H1 (cell line): ENCODE measurements at regions not wholly inside any gene's neighbourhood (a gene's known extent, or its start where the extent isn't known, plus 50 kb on each side); places are given as distances from the start of the nearest gene placed in this dataset.

Source experiments
- CTCF ChIA-PET: fragments of 300-600 bp; sonication (Branson Sonifier 250); formaldehyde crosslinking; loops from one replicate; lab custom pipeline; 2021; ENCODE audit not compliant: partially characterized antibody; lab: Charles Lee
- POLR2A ChIA-PET: fragments of 300-600 bp; sonication (Branson Sonifier 250); formaldehyde crosslinking; loops from one replicate; lab custom pipeline; 2021; ENCODE audit warnings: inconsistent platforms; ENCODE audit not compliant: partially characterized antibody; lab: Charles Lee
- DNase-seq, 2 experiments: peaks; one replicate each; pipeline versions ENCODE4 v3.0.0 to v3.0.0-alpha.2; 2010 to 2022; ENCODE audit warnings: low spot score in 2 of 2, low read depth in 1 of 2, mixed read lengths in 1 of 2
- FAIRE-seq: peaks from 2 replicates; lab custom pipeline; 2011; peaks lifted over from hg19 to GRCh38; lab: Jason Lieb, UNC
- H2AFZ ChIP-seq: 2 replicates; pipeline ENCODE4 v1.8.1; 2012; ENCODE audit warnings: low read length, inconsistent platforms
- H2AK5ac ChIP-seq: 2 replicates; pipeline ENCODE4 v1.6.1; 2013; ENCODE audit warnings: low read depth, low read length
- H2BK120ac ChIP-seq: replicated peaks from 2 replicates; pipeline ENCODE3; 2013; ENCODE audit warnings: low read depth, low read length, inconsistent platforms
- H2BK12ac ChIP-seq: 2 replicates; pipeline ENCODE4 v1.6.1; 2013; ENCODE audit warnings: low read depth, low read length
- H2BK15ac ChIP-seq: 2 replicates; pipeline ENCODE4 v1.6.1; 2013; ENCODE audit warnings: low read length
- H2BK20ac ChIP-seq: 2 replicates; pipeline ENCODE4 v1.6.1; 2013; ENCODE audit warnings: low read length
- H2BK5ac ChIP-seq: 2 replicates; pipeline ENCODE4 v1.6.1; 2013; ENCODE audit warnings: low read depth, low read length
- H3K14ac ChIP-seq: 2 replicates; pipeline ENCODE4 v1.6.1; 2013; ENCODE audit warnings: inconsistent platforms; ENCODE audit not compliant: insufficient read length
- H3K18ac ChIP-seq: 2 replicates; pipeline ENCODE4 v1.6.1; 2013; ENCODE audit warnings: low read length; ENCODE audit errors: extremely low read depth
- H3K23ac ChIP-seq: 2 replicates; pipeline ENCODE4 v1.6.1; 2013; ENCODE audit warnings: inconsistent platforms; ENCODE audit not compliant: insufficient read length
- H3K23me2 ChIP-seq: 2 replicates; pipeline ENCODE4 v1.6.1; 2013; ENCODE audit warnings: low read depth, low read length
- H3K27ac ChIP-seq: 2 replicates; pipeline ENCODE4 v1.6.1; 2011; ENCODE audit warnings: low read depth, low read length, inconsistent platforms
- H3K27me3 ChIP-seq, 4 experiments: replicated peaks in 1 of 4; 1 replicate in 1 of 4; 2 replicates in 3 of 4; pipeline versions ENCODE4 v1.6.1 to v1.8.1; 2011 to 2013; ENCODE audit warnings: low read length in 3 of 4, mild to moderate bottlenecking in 3 of 4, inconsistent platforms in 2 of 4, mixed read lengths in 2 of 4, moderate library complexity in 1 of 4; ENCODE audit not compliant: control insufficient read depth in 3 of 4, insufficient read depth in 3 of 4; ENCODE audit errors: extremely low read depth in 1 of 4
- H3K36me3 ChIP-seq, 4 experiments: 2 replicates each; pipeline versions ENCODE4 v1.6.1 to v1.8.1; 2011 to 2013; ENCODE audit warnings: mild to moderate bottlenecking in 4 of 4, low read length in 3 of 4, moderate library complexity in 2 of 4, control low read depth in 1 of 4, inconsistent platforms in 1 of 4; ENCODE audit not compliant: insufficient read depth in 4 of 4, control insufficient read depth in 2 of 4
- H3K4ac ChIP-seq: replicated peaks from 2 replicates; pipeline ENCODE3; 2013; ENCODE audit warnings: low read length, low read depth, mixed read lengths, inconsistent platforms; ENCODE audit not compliant: insufficient read length
- H3K4me1 ChIP-seq, 4 experiments: replicated peaks in 1 of 4; 1 replicate in 1 of 4; 2 replicates in 3 of 4; pipeline versions ENCODE4 v1.6.1 to v1.8.1; 2011 to 2013; ENCODE audit warnings: low read length in 3 of 4, inconsistent platforms in 2 of 4, mixed read lengths in 1 of 4; ENCODE audit not compliant: insufficient read depth in 4 of 4, control insufficient read depth in 3 of 4
- H3K4me2 ChIP-seq, 2 experiments: 2 replicates each; pipeline versions ENCODE4 v1.6.1 to v1.8.1; 2011 to 2013; ENCODE audit warnings: low read depth in 2 of 2, low read length in 2 of 2, control low read depth in 1 of 2, inconsistent platforms in 1 of 2, mild to moderate bottlenecking in 1 of 2; ENCODE audit not compliant: insufficient read depth in 1 of 2
- H3K4me3 ChIP-seq, 4 experiments: fragments of 200-600, 300-600 bp in 1 of 4; sonication (generic), shearing (Covaris generic), sonication (Bioruptor Twin) in 1 of 4; 2 replicates each; pipeline versions ENCODE4 v1.5.1 to v1.8.1; 2011 to 2016; ENCODE audit warnings: low read length in 4 of 4, low read depth in 3 of 4, control low read depth in 2 of 4, inconsistent platforms in 2 of 4, mild to moderate bottlenecking in 2 of 4, mixed read lengths in 1 of 4, moderate library complexity in 1 of 4; ENCODE audit not compliant: insufficient read depth in 2 of 4; ENCODE audit errors: extremely low read depth in 1 of 4
- H3K56ac ChIP-seq: replicated peaks from 2 replicates; pipeline ENCODE3; 2013; ENCODE audit warnings: low read depth, mild to moderate bottlenecking, mixed read lengths, low read length, inconsistent platforms; ENCODE audit not compliant: insufficient read length
- H3K79me1 ChIP-seq: 2 replicates; pipeline ENCODE4 v1.6.1; 2013; ENCODE audit warnings: low read depth, low read length, control low read depth
- H3K79me2 ChIP-seq, 2 experiments: 2 replicates each; pipeline versions ENCODE4 v1.6.1 to v1.8.1; 2012 to 2013; ENCODE audit warnings: low read length in 2 of 2, mild to moderate bottlenecking in 2 of 2, inconsistent platforms in 1 of 2; ENCODE audit not compliant: insufficient read depth in 2 of 2, control insufficient read depth in 1 of 2
- H3K9ac ChIP-seq, 4 experiments: replicated peaks in 1 of 4; 1 replicate in 1 of 4; 2 replicates in 3 of 4; pipeline versions ENCODE4 v1.6.1 to v1.8.1; 2011 to 2013; ENCODE audit warnings: low read depth in 3 of 4, low read length in 3 of 4, control low read depth in 2 of 4, mild to moderate bottlenecking in 2 of 4, moderate library complexity in 2 of 4, inconsistent platforms in 1 of 4; ENCODE audit errors: extremely low read depth in 1 of 4
- H3K9me3 ChIP-seq, 2 experiments: 2 replicates each; pipeline versions ENCODE4 v1.6.1 to v1.8.1; 2012 to 2013; ENCODE audit warnings: mild to moderate bottlenecking in 2 of 2, moderate library complexity in 2 of 2, control low read depth in 1 of 2, inconsistent platforms in 1 of 2, low read depth in 1 of 2, low read length in 1 of 2, mixed read lengths in 1 of 2; ENCODE audit not compliant: insufficient read depth in 2 of 2
- H4K20me1 ChIP-seq, 2 experiments: replicated peaks in 1 of 2; 2 replicates each; pipeline versions ENCODE3 to v1.8.1; 2011 to 2013; ENCODE audit warnings: inconsistent platforms in 2 of 2, low read length in 2 of 2, mild to moderate bottlenecking in 1 of 2; ENCODE audit not compliant: insufficient read depth in 2 of 2, control insufficient read depth in 1 of 2
- H4K5ac ChIP-seq: 2 replicates; pipeline ENCODE4 v1.6.1; 2013; ENCODE audit warnings: low read length, low read depth, mixed read lengths, inconsistent platforms; ENCODE audit not compliant: insufficient read length
- H4K8ac ChIP-seq: 2 replicates; pipeline ENCODE4 v1.8.0; 2013; ENCODE audit warnings: mild to moderate bottlenecking, moderate library complexity, low read length, inconsistent platforms; ENCODE audit not compliant: insufficient read depth; ENCODE audit errors: extremely low read depth
- H4K91ac ChIP-seq: replicated peaks from 2 replicates; pipeline ENCODE3; 2013; ENCODE audit warnings: low read length, mixed read lengths, inconsistent platforms; ENCODE audit not compliant: insufficient read length
- BRCA1 ChIP-seq: IDR thresholded peaks from 2 replicates; pipeline ENCODE4 v1.6.1; 2012; ENCODE audit warnings: low read depth, low read length, improper control_type of control experiment
- CEBPB ChIP-seq: IDR thresholded peaks from 2 replicates; pipeline ENCODE4 v1.6.1; 2012; ENCODE audit warnings: low read depth, low read length
- CHD1 ChIP-seq: IDR thresholded peaks from 2 replicates; pipeline ENCODE4 v1.6.1; 2012; ENCODE audit warnings: low read depth, low read length, improper control_type of control experiment
- EGR1 ChIP-seq: IDR thresholded peaks from 2 replicates; pipeline ENCODE4 v1.6.1; 2011; ENCODE audit warnings: low read depth, low read length, borderline replicate concordance
- EP300 ChIP-seq, 2 experiments: IDR thresholded peaks; 1 replicate in 1 of 2; 2 replicates in 1 of 2; pipeline ENCODE4 v1.6.1; 2011 to 2012; ENCODE audit warnings: low read depth in 2 of 2, low read length in 2 of 2, mild to moderate bottlenecking in 2 of 2, borderline replicate concordance in 1 of 2, inconsistent platforms in 1 of 2, moderate library complexity in 1 of 2
- HDAC2 ChIP-seq, 2 experiments: fragments of 300-600 bp in 1 of 2; sonication (generic) in 1 of 2; IDR thresholded peaks; 2 replicates each; pipeline ENCODE4 v1.6.1; 2011 to 2012; ENCODE audit warnings: low read depth in 2 of 2, low read length in 2 of 2, mild to moderate bottlenecking in 2 of 2, moderate library complexity in 2 of 2, borderline replicate concordance in 1 of 2, inconsistent platforms in 1 of 2
- KDM1A ChIP-seq: fragments of 200-600, 300-600 bp; sonication (generic); IDR thresholded peaks from 2 replicates; pipeline ENCODE4 v1.7.1; 2016; ENCODE audit warnings: mild to moderate bottlenecking, low read length, borderline replicate concordance
- KDM5A ChIP-seq: fragments of 200-600 bp; IDR thresholded peaks from 2 replicates; pipeline ENCODE4 v1.7.1; 2012; ENCODE audit warnings: mild to moderate bottlenecking, low read length, inconsistent platforms, mixed read lengths
- PHF8 ChIP-seq: fragments of 200-600 bp; sonication (generic); conservative IDR thresholded peaks from 2 replicates; pipeline ENCODE4 v1.7.1; 2012; ENCODE audit warnings: low read depth, mild to moderate bottlenecking, inconsistent platforms, low read length, moderate library complexity
- POU5F1 ChIP-seq: IDR thresholded peaks from 2 replicates; pipeline ENCODE4 v1.6.1; 2011; ENCODE audit warnings: low read depth, mild to moderate bottlenecking, low read length, moderate library complexity
- RXRA ChIP-seq: IDR thresholded peaks from 2 replicates; pipeline ENCODE4 v1.6.1; 2011; ENCODE audit warnings: low read depth, mild to moderate bottlenecking, low read length, moderate library complexity; ENCODE audit not compliant: insufficient read depth
- SIRT6 ChIP-seq: IDR thresholded peaks from one replicate; pipeline ENCODE4 v1.7.1; 2012; ENCODE audit warnings: low read length, inconsistent platforms
- SP2 ChIP-seq: IDR thresholded peaks from 2 replicates; pipeline ENCODE4 v1.6.1; 2012; ENCODE audit warnings: mild to moderate bottlenecking, low read length, inconsistent platforms
- TAF7 ChIP-seq: optimal IDR thresholded peaks from 2 replicates; pipeline ENCODE3; 2011; ENCODE audit warnings: low read depth, mild to moderate bottlenecking, inconsistent platforms, low read length, moderate library complexity, borderline replicate concordance
- TEAD4 ChIP-seq: IDR thresholded peaks from 2 replicates; pipeline ENCODE4 v1.6.1; 2012; ENCODE audit warnings: low read depth, low read length, inconsistent platforms, mixed read lengths
- ZNF274 ChIP-seq: IDR thresholded peaks from 2 replicates; pipeline ENCODE4 v1.7.0; 2012; ENCODE audit warnings: low read length, borderline replicate concordance; ENCODE audit errors: extremely low read depth
- WGBS, 2 experiments: shearing (Covaris generic) in 1 of 2; methylation state at CpG; one replicate each; pipeline versions ENCODE4 v1.1.6 to v1.1.7; 2013 to 2015; ENCODE audit warnings: low lambda C conversion rate in 2 of 2, mixed read lengths in 2 of 2, inconsistent platforms in 1 of 2, low coverage in 1 of 2, missing lambda C conversion rate in 1 of 2; ENCODE audit not compliant: insufficient replicate concordance in 2 of 2, insufficient coverage in 1 of 2, insufficient read length in 1 of 2; ENCODE audit errors: extremely low coverage in 1 of 2, missing lambda C conversion rate in 1 of 2; 5-methylcytosine and 5-hydroxymethylcytosine counted together

DNA sequence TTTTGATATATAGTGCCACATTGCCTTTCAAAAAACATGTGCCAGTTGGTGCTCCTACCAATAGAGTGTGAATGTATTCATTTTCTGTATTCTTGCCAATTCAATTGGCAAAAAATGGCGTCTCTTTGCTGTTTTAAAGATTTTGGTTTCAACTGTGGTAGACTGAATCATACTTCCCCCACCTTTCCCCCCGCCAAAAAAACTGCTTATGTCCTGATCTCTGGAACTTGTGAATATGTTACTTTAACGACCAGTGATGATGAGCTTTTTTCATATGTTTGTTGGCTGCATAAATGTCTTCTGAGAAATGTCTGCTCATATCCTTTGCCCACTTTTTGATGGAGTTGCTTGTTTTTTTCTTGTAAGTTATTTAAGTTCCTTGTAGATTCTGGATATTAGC, 325.1 kb upstream of the KCNJ16 start:
- H3K36me3 ChIP-seq: no peaks in the 10 kb centered on the region
- H3K14ac ChIP-seq: no peak overlapping the region
- no peaks in the 10 kb centered on the region for H3K27me3 ChIP-seq
- H3K27ac ChIP-seq: no peak overlapping the region
- H3K23ac ChIP-seq: no peak overlapping the region
- no peak overlapping the region for H3K4ac ChIP-seq
- no peaks in the 10 kb centered on the region for H3K23me2 ChIP-seq
- H3K79me2 ChIP-seq: no peaks in the 10 kb centered on the region
- no peak overlapping the region for H2AFZ ChIP-seq
- H2BK5ac ChIP-seq: no peak overlapping the region
- no peaks in the 10 kb centered on the region for H4K20me1 ChIP-seq
- H2BK12ac ChIP-seq: no peak overlapping the region
- no peak overlapping the region for H3K56ac ChIP-seq
- POLR2A ChIA-PET: no interaction called here
- 85% methylated on average over 3 of the region's 3 CpGs; no CpG with 5 or more reads in 1 of the 2 experiments for WGBS, 2 experiments
- H3K79me1 ChIP-seq: no peaks in the 10 kb centered on the region
- CTCF ChIA-PET: interaction anchor here (1.4 kb wide), 1 partner anchor 143 kb away, joined by 4 read pairs; no protein-coding TSS in a partner anchor
- H2BK20ac ChIP-seq: no peak overlapping the region
- no peak overlapping the region for H4K8ac ChIP-seq
- no peak overlapping the region for H2AK5ac ChIP-seq
- H2BK120ac ChIP-seq: no peak overlapping the region
- no peaks in the 10 kb centered on the region for H3K9me3 ChIP-seq
- no peak overlapping the region for H3K18ac ChIP-seq
- FAIRE-seq: no peak
- no peak overlapping the region for H4K5ac ChIP-seq
- H3K4me2 ChIP-seq: no peak overlapping the region
- H3K4me3 ChIP-seq: no peak overlapping the region
- no peak overlapping the region for H2BK15ac ChIP-seq
- H4K91ac ChIP-seq: no peak overlapping the region
- no peak for DNase-seq
- no peaks in the 10 kb centered on the region for H3K4me1 ChIP-seq
- no peak overlapping the region for H3K9ac ChIP-seq
- TF ChIP-seq POU5F1 (no peak), BRCA1 (no peak), KDM5A (no peak), HDAC2 (IDR thresholded peaks at IDR 0.05; ENCODE audit: borderline replicate concordance in 1 of 2, low read depth in 2 of 2, low read length in 2 of 2) (no peak), KDM1A (no peak), ZNF274 (no peak), PHF8 (no peak), EP300 (IDR thresholded peaks at IDR 0.05; ENCODE audit: borderline replicate concordance in 1 of 2, low read depth in 2 of 2, low read length in 2 of 2) (no peak), CEBPB (no peak), TEAD4 (no peak), SIRT6 (no peak), RXRA (no peak), EGR1 (no peak), CHD1 (no peak), TAF7 (no peak), SP2 (no peak)
